Hematopoietic multipotent progenitor cell treated with erythropoietin and hydrocortisone succinate and interleukin-3 and kit ligand, for 6 days (in vitro differentiated cells): ENCODE measurements at regions not wholly inside any gene's neighbourhood (a gene's known extent, or its start where the extent isn't known, plus 50 kb on each side); places are given as distances from the start of the nearest gene placed in this dataset.
A peak's percentile ranks its signal among the peaks of the same experiment; 100 is the strongest.
"Not testable (repeated sequence)": the region's sequence is repeated elsewhere in the genome, so short reads cannot be mapped to it uniquely, and the experiment has no call there.

ENCODE experiments used
- DNase-seq: peaks from one replicate; pipeline ENCODE4 v3.0.0-alpha.2; 2015

GRCh38 chr3:22835041-22835440 is 368.1 kb upstream of the UBE2E2 start:
- DNase-seq = peak; percentile 2

GRCh38 chr3:22836131-22836530 is 367.0 kb upstream of the UBE2E2 start:
- no peak for DNase-seq

GRCh38 chr3:22843854-22844253 is 359.3 kb upstream of the UBE2E2 start:
- no peak for DNase-seq

GRCh38 chr3:22846566-22846965 is 356.6 kb upstream of the UBE2E2 start:
- no peak for DNase-seq

- DNase-seq = not testable (repeated sequence)
Observed at GRCh38 chr3:22849583-22849982, 353.5 kb upstream of the UBE2E2 start.

- DNase-seq = no peak
Observed at GRCh38 chr3:22856811-22857210, 346.3 kb upstream of the UBE2E2 start.

GRCh38 chr3:22858486-22858885 is 344.6 kb upstream of the UBE2E2 start:
- no peak for DNase-seq

- DNase-seq = no peak
Observed at GRCh38 chr3:22859618-22860017, 343.5 kb upstream of the UBE2E2 start.

GRCh38 chr3:22861426-22861825 is 341.7 kb upstream of the UBE2E2 start:
- DNase-seq = no peak

- no peak for DNase-seq
Observed at GRCh38 chr3:22862111-22862510, 341.0 kb upstream of the UBE2E2 start.

- DNase-seq = not testable (repeated sequence)
Observed at GRCh38 chr3:22882834-22883233, 320.3 kb upstream of the UBE2E2 start.

- DNase-seq = no peak
Observed at GRCh38 chr3:22885039-22885438, 318.1 kb upstream of the UBE2E2 start.

- no peak for DNase-seq
Observed at GRCh38 chr3:22885574-22886341, 317.4 kb upstream of the UBE2E2 start.

GRCh38 chr3:22886439-22887068 is 316.6 kb upstream of the UBE2E2 start:
- DNase-seq = no peak

GRCh38 chr3:22887664-22888291 is 315.3 kb upstream of the UBE2E2 start:
- peak; percentile 76 for DNase-seq

GRCh38 chr3:22893101-22893500 is 310.0 kb upstream of the UBE2E2 start:
- DNase-seq = no peak

- DNase-seq = no peak
Observed at GRCh38 chr3:22893644-22894325, 309.3 kb upstream of the UBE2E2 start.

- DNase-seq = no peak
Observed at GRCh38 chr3:22894865-22895264, 308.3 kb upstream of the UBE2E2 start.

- DNase-seq = no peak
Observed at GRCh38 chr3:22895671-22896070, 307.5 kb upstream of the UBE2E2 start.

- DNase-seq = no peak
Observed at GRCh38 chr3:22898558-22898957, 304.6 kb upstream of the UBE2E2 start.

- DNase-seq = no peak
Observed at GRCh38 chr3:22899441-22899840, 303.7 kb upstream of the UBE2E2 start.

GRCh38 chr3:22900296-22900695 is 302.8 kb upstream of the UBE2E2 start:
- DNase-seq = no peak

GRCh38 chr3:22901684-22902083 is 301.4 kb upstream of the UBE2E2 start:
- DNase-seq = no peak
